ENCODE measurements at regions not wholly inside any gene's neighbourhood (a gene's known extent, or its start where the extent isn't known, plus 50 kb on each side); places are given as distances from the start of the nearest gene placed in this dataset.

DNA sequence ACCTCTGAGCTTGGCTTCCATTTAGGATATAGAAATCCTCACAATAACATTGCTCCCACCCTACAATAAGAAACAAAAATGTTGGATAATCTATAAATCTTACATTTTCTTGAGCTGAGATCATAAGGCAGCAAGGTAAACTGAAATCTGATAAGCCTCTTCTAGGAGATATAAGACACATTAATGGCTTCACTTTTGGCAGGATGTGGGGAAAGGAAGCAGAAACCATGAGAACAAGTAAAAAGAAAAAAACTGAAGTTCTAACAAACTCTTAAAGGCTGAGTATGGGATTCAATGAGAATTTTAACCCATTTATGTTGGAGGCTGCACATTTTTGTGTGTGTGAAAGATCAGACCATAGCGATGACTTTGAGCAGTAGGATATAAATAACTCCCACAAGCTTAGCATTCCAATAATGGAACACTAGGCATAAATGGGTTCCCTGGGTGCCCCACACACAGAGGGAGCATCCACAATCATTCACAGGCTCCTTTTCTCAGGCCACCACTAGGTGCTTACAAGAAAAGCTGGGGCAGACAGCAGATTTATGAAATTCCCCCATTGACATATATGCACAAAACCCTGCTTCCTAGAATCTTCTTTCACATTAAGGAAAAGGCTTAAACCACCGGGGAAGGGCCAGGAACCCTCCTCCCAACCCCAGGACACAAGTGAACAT, 564.9 kb upstream of the MGMT start:
- TF ChIP-seq NR2F2 (IDR thresholded peaks at IDR 0.05) (no peak), FOXA1 (IDR thresholded peaks at IDR 0.05) (no peak)
- Histone ChIP-seq H3K4me1 (ENCODE audit: control insufficient read depth in 4 of 4, insufficient read depth in 4 of 4, low read length in 3 of 4) (no peaks in the 10 kb centered on the region), H3K36me3 (ENCODE audit: control insufficient read depth in 4 of 4, insufficient read depth in 3 of 4, low read depth in 1 of 4, low read length in 3 of 4) (no peaks in the 10 kb centered on the region), H3K9ac (ENCODE audit: low read depth in 1 of 2, low read length in 2 of 2) (no peak overlapping the region), H3K27me3 (ENCODE audit: control insufficient read depth in 4 of 4, insufficient read depth in 4 of 4, low read length in 3 of 4) (peaks cover 0 to 14% (median 5%) of the 10 kb centered on the region in 4 donors), H3K27ac (ENCODE audit: low read depth in 1 of 2, low read length in 2 of 2) (no peak overlapping the region), H3K9me3 (ENCODE audit: control insufficient read depth in 4 of 4, low read length in 3 of 4) (no peaks in the 10 kb centered on the region), H3K4me3 (ENCODE audit: low read depth in 1 of 3, low read length in 3 of 3) (no peak overlapping the region)
- DNase-seq (ENCODE audit: low spot score): no peak
- WGBS: 71% methylated on average over 2 of the region's 2 CpGs

GRCh38 chr10:128907155-128907941, 559.7 kb upstream of the MGMT start:
- Histone ChIP-seq H3K36me3 (ENCODE audit: control insufficient read depth in 4 of 4, insufficient read depth in 3 of 4, low read depth in 1 of 4, low read length in 3 of 4) (no peaks in the 10 kb centered on the region), H3K9me3 (ENCODE audit: control insufficient read depth in 4 of 4, low read length in 3 of 4) (no peaks in the 10 kb centered on the region), H3K9ac (ENCODE audit: low read depth in 1 of 2, low read length in 2 of 2) (no peak overlapping the region), H3K27me3 (ENCODE audit: control insufficient read depth in 4 of 4, insufficient read depth in 4 of 4, low read length in 3 of 4) (peaks cover 0 to 9% (median 0%) of the 10 kb centered on the region in 4 donors), H3K4me1 (ENCODE audit: control insufficient read depth in 4 of 4, insufficient read depth in 4 of 4, low read length in 3 of 4) (no peaks in the 10 kb centered on the region), H3K27ac (ENCODE audit: low read depth in 1 of 2, low read length in 2 of 2) (no peak overlapping the region), H3K4me3 (ENCODE audit: low read depth in 1 of 3, low read length in 3 of 3) (no peak overlapping the region)
- TF ChIP-seq RAD21 (IDR thresholded peaks at IDR 0.05) (no peak), RXRA (IDR thresholded peaks at IDR 0.05) (no peak), HNF4G (IDR thresholded peaks at IDR 0.05) (no peak), NR2F2 (IDR thresholded peaks at IDR 0.05) (no peak), TAF1 (conservative IDR thresholded peaks at IDR 0.05) (no peak), FOXA1 (IDR thresholded peaks at IDR 0.05) (no peak), SP1 (IDR thresholded peaks at IDR 0.05) (no peak)
- TF ChIP-seq, protein P1, sequence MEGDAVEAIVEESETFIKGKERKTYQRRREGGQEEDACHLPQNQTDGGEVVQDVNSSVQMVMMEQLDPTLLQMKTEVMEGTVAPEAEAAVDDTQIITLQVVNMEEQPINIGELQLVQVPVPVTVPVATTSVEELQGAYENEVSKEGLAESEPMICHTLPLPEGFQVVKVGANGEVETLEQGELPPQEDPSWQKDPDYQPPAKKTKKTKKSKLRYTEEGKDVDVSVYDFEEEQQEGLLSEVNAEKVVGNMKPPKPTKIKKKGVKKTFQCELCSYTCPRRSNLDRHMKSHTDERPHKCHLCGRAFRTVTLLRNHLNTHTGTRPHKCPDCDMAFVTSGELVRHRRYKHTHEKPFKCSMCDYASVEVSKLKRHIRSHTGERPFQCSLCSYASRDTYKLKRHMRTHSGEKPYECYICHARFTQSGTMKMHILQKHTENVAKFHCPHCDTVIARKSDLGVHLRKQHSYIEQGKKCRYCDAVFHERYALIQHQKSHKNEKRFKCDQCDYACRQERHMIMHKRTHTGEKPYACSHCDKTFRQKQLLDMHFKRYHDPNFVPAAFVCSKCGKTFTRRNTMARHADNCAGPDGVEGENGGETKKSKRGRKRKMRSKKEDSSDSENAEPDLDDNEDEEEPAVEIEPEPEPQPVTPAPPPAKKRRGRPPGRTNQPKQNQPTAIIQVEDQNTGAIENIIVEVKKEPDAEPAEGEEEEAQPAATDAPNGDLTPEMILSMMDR (IDR thresholded peaks at IDR 0.05; ENCODE audit: low read depth, low read length, missing input control): no peak
- WGBS: 84% methylated on average over 20 of the region's 20 CpGs
- no peak for DNase-seq (ENCODE audit: low spot score)

DNA sequence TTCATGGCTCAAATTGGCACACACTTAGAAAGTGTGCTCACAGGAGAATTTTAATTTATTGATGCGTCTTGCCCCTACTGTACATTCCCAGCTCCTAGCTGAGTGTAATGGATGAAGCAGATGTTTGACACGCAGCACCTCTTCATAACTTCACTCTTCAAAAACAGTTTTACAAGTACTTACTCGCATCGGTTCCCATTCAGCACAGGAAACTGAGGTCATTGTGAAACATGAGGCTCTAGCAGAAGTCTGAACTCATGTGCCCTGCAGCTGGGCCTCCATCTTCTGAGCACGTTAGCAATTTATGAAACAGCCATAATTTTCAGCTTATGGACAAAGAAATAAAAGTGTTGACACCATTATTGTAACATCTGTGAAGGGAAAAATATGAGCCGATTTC, 558.9 kb upstream of the MGMT start:
- no peak for DNase-seq (ENCODE audit: low spot score)
- WGBS: 66% methylated on average over 6 of the region's 6 CpGs

GRCh38 chr10:128908499-128908898, 558.5 kb upstream of the MGMT start:
- peaks cover 0 to 4% (median 0%) of the 10 kb centered on the region in 4 donors for H3K27me3 ChIP-seq (ENCODE audit: control insufficient read depth in 4 of 4, insufficient read depth in 4 of 4, low read length in 3 of 4)
- no peak overlapping the region for H3K4me3 ChIP-seq (ENCODE audit: low read depth in 1 of 3, low read length in 3 of 3)
- no peaks in the 10 kb centered on the region for H3K4me1 ChIP-seq (ENCODE audit: control insufficient read depth in 4 of 4, insufficient read depth in 4 of 4, low read length in 3 of 4)
- TF ChIP-seq ATF3 (IDR thresholded peaks at IDR 0.05) (no peak), HNF4A (conservative IDR thresholded peaks at IDR 0.05) (no peak), GABPA (IDR thresholded peaks at IDR 0.05 in 1 of 2, conservative IDR thresholded peaks at IDR 0.05 in 1 of 2) (no peak), HNF4G (IDR thresholded peaks at IDR 0.05) (no peak), FOXA1 (IDR thresholded peaks at IDR 0.05) (no peak), EGR1 (IDR thresholded peaks at IDR 0.05; ENCODE audit: low read depth in 2 of 2) (no peak)
- no peaks in the 10 kb centered on the region for H3K9me3 ChIP-seq (ENCODE audit: control insufficient read depth in 4 of 4, low read length in 3 of 4)
- DNase-seq (ENCODE audit: low spot score): no peak
- WGBS: 65% methylated on average over 4 of the region's 4 CpGs
- no peak overlapping the region for H3K9ac ChIP-seq (ENCODE audit: low read depth in 1 of 2, low read length in 2 of 2)
- no peaks in the 10 kb centered on the region for H3K36me3 ChIP-seq (ENCODE audit: control insufficient read depth in 4 of 4, insufficient read depth in 3 of 4, low read depth in 1 of 4, low read length in 3 of 4)
- H3K27ac ChIP-seq (ENCODE audit: low read depth in 1 of 2, low read length in 2 of 2): no peak overlapping the region

More for the DNA sequence above, 558.9 kb upstream of the MGMT start:
- H3K27me3 ChIP-seq (ENCODE audit: control insufficient read depth in 4 of 4, insufficient read depth in 4 of 4, low read length in 3 of 4): peaks cover 0 to 7% (median 0%) of the 10 kb centered on the region in 4 donors
- no peak overlapping the region for H3K9ac ChIP-seq (ENCODE audit: low read depth in 1 of 2, low read length in 2 of 2)
- H3K4me3 ChIP-seq (ENCODE audit: low read depth in 1 of 3, low read length in 3 of 3): no peak overlapping the region
- H3K4me1 ChIP-seq (ENCODE audit: control insufficient read depth in 4 of 4, insufficient read depth in 4 of 4, low read length in 3 of 4): no peaks in the 10 kb centered on the region
- TF ChIP-seq TAF1 (conservative IDR thresholded peaks at IDR 0.05) (no peak), SP1 (IDR thresholded peaks at IDR 0.05) (no peak)
- no peaks in the 10 kb centered on the region for H3K9me3 ChIP-seq (ENCODE audit: control insufficient read depth in 4 of 4, low read length in 3 of 4)
- no peaks in the 10 kb centered on the region for H3K36me3 ChIP-seq (ENCODE audit: control insufficient read depth in 4 of 4, insufficient read depth in 3 of 4, low read depth in 1 of 4, low read length in 3 of 4)
- H3K27ac ChIP-seq (ENCODE audit: low read depth in 1 of 2, low read length in 2 of 2): no peak overlapping the region

All from liver (tissue), 8 donors.